SK-N-MC (cell line): ENCODE measurements at regions not wholly inside any gene's neighbourhood (a gene's known extent, or its start where the extent isn't known, plus 50 kb on each side); places are given as distances from the start of the nearest gene placed in this dataset.

Source experiments
- EZH2 ChIP-seq: fragments of 200-600 bp; sonication (generic); IDR thresholded peaks from one replicate; pipeline ENCODE4 v1.6.1; 2017; ENCODE audit warnings: antibody characterized with exemption
- FOXP2 ChIP-seq: optimal IDR thresholded peaks from 2 replicates; pipeline ENCODE3; 2011; ENCODE audit warnings: mild to moderate bottlenecking, moderate library complexity; ENCODE audit not compliant: insufficient read depth; ENCODE audit errors: extremely low read length, control extremely low read depth
- POLR2AphosphoS5 ChIP-seq: IDR thresholded peaks from 2 replicates; pipeline ENCODE4 v1.6.1; 2012; ENCODE audit warnings: mild to moderate bottlenecking, low read depth, low read length, borderline replicate concordance

DNA sequence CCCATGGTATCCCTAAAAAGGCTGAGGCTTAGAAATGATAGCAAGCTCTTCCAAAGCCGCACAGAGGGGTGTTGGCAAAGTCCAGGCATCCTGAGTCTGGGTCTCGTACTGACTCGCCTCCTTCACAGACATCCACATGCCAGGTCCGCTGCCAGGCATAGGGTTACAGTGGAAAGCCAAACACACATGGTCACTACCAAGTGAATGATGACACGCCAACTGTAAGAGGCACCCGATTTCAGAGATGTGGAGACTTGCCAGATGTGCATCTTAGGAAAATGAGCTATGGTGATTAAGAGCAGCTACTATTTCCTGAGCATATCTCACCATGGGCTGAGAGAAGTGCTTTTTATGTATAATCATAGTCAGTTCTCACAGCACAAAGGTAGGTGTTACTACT is 314.9 kb downstream of the MIAT start:
- no peak for TF ChIP-seq POLR2AphosphoS5
- TF ChIP-seq EZH2, result no peak
- TF ChIP-seq FOXP2, result no peak
